Mesothelial cell of epicardium (in vitro differentiated cells): ENCODE measurements at regions not wholly inside any gene's neighbourhood (a gene's known extent, or its start where the extent isn't known, plus 50 kb on each side); places are given as distances from the start of the nearest gene placed in this dataset.

Experiments used
- DNase-seq, 2 experiments: peaks; one replicate each; pipeline ENCODE4 v3.0.0; 2021; ENCODE audit warnings: low spot score in 2 of 2; ENCODE audit not compliant: unreplicated experiment in 2 of 2
- H3K27ac Mint-ChIP-seq: 2 replicates; pipeline ENCODE4 v1.8.0; 2021; ENCODE audit warnings: mixed read lengths
- H3K27me3 Mint-ChIP-seq: 2 replicates; pipeline ENCODE4 v1.8.0; 2021; ENCODE audit warnings: low read depth, mixed read lengths
- H3K36me3 Mint-ChIP-seq: 2 replicates; pipeline ENCODE4 v1.8.0; 2021; ENCODE audit warnings: mixed read lengths
- H3K4me1 Mint-ChIP-seq: 2 replicates; pipeline ENCODE4 v1.8.0; 2021; ENCODE audit warnings: mixed read lengths
- H3K4me3 Mint-ChIP-seq: 2 replicates; pipeline ENCODE4 v1.8.0; 2021; ENCODE audit warnings: mild to moderate bottlenecking, moderate library complexity, mixed read lengths
- H3K9me3 Mint-ChIP-seq: 2 replicates; pipeline ENCODE4 v1.8.0; 2021; ENCODE audit warnings: mixed read lengths
- CTCF ChIP-seq: fragments of 200-600 bp; sonication (generic); IDR thresholded peaks from one replicate; pipeline ENCODE4 v1.5.0; 2021; ENCODE audit warnings: antibody characterized with exemption; ENCODE audit not compliant: unreplicated experiment

- Mint-ChIP-seq H3K4me3 (no peak overlapping the region), H3K27ac (no peak overlapping the region), H3K4me1 (no peaks in the 10 kb centered on the region), H3K27me3 (no peaks in the 10 kb centered on the region), H3K9me3 (no peaks in the 10 kb centered on the region), H3K36me3 (no peaks in the 10 kb centered on the region)
- TF ChIP-seq CTCF: no peak
- no peak for DNase-seq
Observed at GRCh38 chr2:22999951-23000350, 385.0 kb upstream of the KLHL29 start.

DNA sequence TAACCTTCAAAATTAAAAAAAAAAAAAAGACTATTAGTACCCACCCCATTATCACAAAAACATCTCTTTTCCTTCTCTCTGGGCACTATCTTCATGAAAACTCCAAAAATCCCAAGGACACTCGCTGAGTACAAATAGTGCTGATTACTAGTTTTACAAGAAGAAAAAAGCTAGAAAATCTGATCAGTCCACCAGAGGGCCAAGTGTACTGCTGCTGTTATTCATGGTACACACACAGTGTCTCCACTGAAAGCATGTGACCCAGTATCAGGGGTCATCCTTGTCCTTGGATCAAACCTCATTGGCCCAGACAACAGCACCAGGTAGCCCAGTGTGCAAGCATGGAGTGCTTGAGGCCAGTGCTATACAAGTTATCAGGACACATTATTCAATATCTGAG lies 382.7 kb upstream of the KLHL29 start:
- TF ChIP-seq CTCF: no peak
- H3K27me3 Mint-ChIP-seq: no peaks in the 10 kb centered on the region
- no peaks in the 10 kb centered on the region for H3K4me1 Mint-ChIP-seq
- DNase-seq: no peak
- no peak overlapping the region for H3K4me3 Mint-ChIP-seq
- no peaks in the 10 kb centered on the region for H3K9me3 Mint-ChIP-seq
- no peak overlapping the region for H3K27ac Mint-ChIP-seq
- no peaks in the 10 kb centered on the region for H3K36me3 Mint-ChIP-seq

GRCh38 chr2:23005469-23005868 lies 379.5 kb upstream of the KLHL29 start:
- H3K36me3 Mint-ChIP-seq: no peaks in the 10 kb centered on the region
- H3K27ac Mint-ChIP-seq: no peak overlapping the region
- H3K4me1 Mint-ChIP-seq: peaks cover 13% of the 10 kb centered on the region
- no peaks in the 10 kb centered on the region for H3K9me3 Mint-ChIP-seq
- H3K4me3 Mint-ChIP-seq: no peak overlapping the region
- no peak for DNase-seq
- no peak for TF ChIP-seq CTCF
- H3K27me3 Mint-ChIP-seq: no peaks in the 10 kb centered on the region

DNA sequence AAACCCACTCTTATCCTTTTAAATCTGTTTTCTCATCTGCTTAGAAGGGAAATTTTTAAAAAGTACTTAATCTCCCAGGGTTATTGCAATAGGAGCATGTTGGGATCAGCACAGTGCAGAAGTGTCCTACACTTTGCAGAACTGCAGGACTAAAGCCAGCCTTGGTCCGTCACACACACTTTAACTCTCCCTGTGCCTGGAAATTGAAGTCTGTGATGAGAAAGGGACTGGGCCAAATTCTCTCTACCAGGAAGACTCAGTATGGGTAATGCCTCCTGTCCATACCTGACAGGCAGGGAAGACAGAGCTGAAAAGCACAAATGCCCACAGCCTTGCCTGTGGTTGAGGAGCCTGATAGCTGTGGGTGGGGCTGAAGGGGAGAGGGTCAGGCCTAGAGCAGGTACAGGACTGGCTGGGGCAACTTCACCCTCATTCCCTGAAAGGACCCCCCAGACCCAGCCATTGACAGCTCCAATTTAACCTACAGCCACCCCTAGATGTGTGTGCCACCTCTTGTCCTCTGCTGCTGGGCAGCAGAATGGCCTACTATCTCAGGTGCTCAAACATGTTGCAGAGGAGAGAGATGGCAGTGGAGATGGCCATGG lies 377.2 kb upstream of the KLHL29 start:
- no peak for TF ChIP-seq CTCF
- Mint-ChIP-seq H3K27ac (no peak overlapping the region), H3K27me3 (no peaks in the 10 kb centered on the region), H3K4me3 (no peak overlapping the region), H3K9me3 (peaks cover 6% of the 10 kb centered on the region), H3K4me1 (peaks cover 13% of the 10 kb centered on the region), H3K36me3 (no peaks in the 10 kb centered on the region)
- no peak for DNase-seq

DNA sequence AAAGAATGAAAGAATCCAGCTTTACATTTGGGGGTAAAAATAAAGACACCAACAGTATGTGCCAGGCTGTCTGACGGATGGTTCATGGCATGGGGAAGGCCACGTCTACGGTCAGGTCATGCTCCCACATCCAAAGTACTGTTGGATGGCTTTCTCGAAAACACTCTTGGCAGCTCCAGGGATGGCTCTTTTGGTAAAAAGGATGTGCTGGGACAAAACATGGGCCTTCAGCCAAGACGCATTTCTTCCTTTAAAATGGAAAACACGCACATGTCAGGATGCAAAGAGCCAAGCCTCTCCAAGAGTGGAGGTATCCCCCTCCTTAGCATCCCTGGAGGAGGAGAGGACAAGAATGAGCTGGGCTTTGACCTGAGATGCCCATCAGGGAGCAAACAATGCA lies 376.5 kb upstream of the KLHL29 start:
- TF ChIP-seq CTCF: no peak
- DNase-seq: no peak
- Mint-ChIP-seq H3K27me3 (no peaks in the 10 kb centered on the region), H3K36me3 (no peaks in the 10 kb centered on the region), H3K9me3 (peaks cover 6% of the 10 kb centered on the region), H3K4me3 (no peak overlapping the region), H3K4me1 (peaks cover 13% of the 10 kb centered on the region), H3K27ac (no peak overlapping the region)

DNA sequence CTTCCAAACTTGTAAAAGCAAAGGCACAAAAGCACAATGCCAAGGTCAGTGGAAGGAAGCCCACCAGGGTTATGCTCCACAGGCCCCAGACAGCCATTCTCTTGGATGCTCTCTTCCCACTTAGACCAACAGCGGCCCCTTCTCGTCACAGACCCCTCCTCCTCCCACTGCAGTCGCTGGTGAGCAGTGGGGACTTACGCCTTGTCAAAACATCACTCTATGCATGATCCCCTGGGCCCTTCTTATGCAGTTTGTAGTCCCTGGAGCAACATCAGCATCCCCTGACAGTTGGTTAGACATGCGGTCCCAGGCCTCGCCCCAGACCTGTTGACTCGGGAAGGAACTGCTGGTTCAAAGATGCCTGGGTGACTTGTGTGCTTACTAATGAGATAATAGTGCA lies 376.0 kb upstream of the KLHL29 start:
- peaks cover 6% of the 10 kb centered on the region for H3K9me3 Mint-ChIP-seq
- peak overlapping the region; percentile 98 for H3K27ac Mint-ChIP-seq
- DNase-seq: no peak
- H3K27me3 Mint-ChIP-seq: no peaks in the 10 kb centered on the region
- H3K4me1 Mint-ChIP-seq: peaks cover 13% of the 10 kb centered on the region
- no peak overlapping the region for H3K4me3 Mint-ChIP-seq
- H3K36me3 Mint-ChIP-seq: no peaks in the 10 kb centered on the region
- no peak for TF ChIP-seq CTCF
